HG03139 (cell line): ENCODE measurements at regions not wholly inside any gene's neighbourhood (a gene's known extent, or its start where the extent isn't known, plus 50 kb on each side); places are given as distances from the start of the nearest gene placed in this dataset.

ENCODE experiments used
- ATAC-seq: cut with Tn5 transposase; IDR thresholded peaks from one replicate; pipeline ENCODE4 v1.9.1; 2021; ENCODE audit not compliant: unreplicated experiment

GRCh38 chr9:90037146-90037797 is 432.5 kb downstream of the GADD45G start:
- no peak for ATAC-seq

GRCh38 chr9:90038763-90039162 is 434.0 kb downstream of the GADD45G start:
- no peak for ATAC-seq

- ATAC-seq = no peak
Observed at GRCh38 chr9:90044263-90044662, 439.5 kb downstream of the GADD45G start.

GRCh38 chr9:90044710-90045151 is 439.9 kb downstream of the GADD45G start:
- no peak for ATAC-seq

GRCh38 chr9:90046317-90046861 is 441.6 kb downstream of the GADD45G start:
- no peak for ATAC-seq

GRCh38 chr9:90047828-90048227 is 443.0 kb downstream of the GADD45G start:
- no peak for ATAC-seq

GRCh38 chr9:90052366-90052765 is 447.6 kb downstream of the GADD45G start:
- ATAC-seq = no peak

GRCh38 chr9:90053027-90053426 is 448.2 kb downstream of the GADD45G start:
- no peak for ATAC-seq

GRCh38 chr9:90054810-90055209 is 450.0 kb downstream of the GADD45G start:
- no peak for ATAC-seq

- no peak for ATAC-seq
Observed at GRCh38 chr9:90055226-90055625, 450.4 kb downstream of the GADD45G start.

GRCh38 chr9:90057361-90057760 is 452.5 kb downstream of the GADD45G start:
- ATAC-seq = no peak

GRCh38 chr9:90058182-90058763 is 453.5 kb downstream of the GADD45G start:
- ATAC-seq = no peak

GRCh38 chr9:90059436-90059835 is 454.6 kb downstream of the GADD45G start:
- ATAC-seq = no peak

GRCh38 chr9:90060256-90060655 is 455.4 kb downstream of the GADD45G start:
- ATAC-seq = no peak

GRCh38 chr9:90061187-90061586 is 456.4 kb downstream of the GADD45G start:
- no peak for ATAC-seq

GRCh38 chr9:90062982-90063381 is 458.2 kb downstream of the GADD45G start:
- no peak for ATAC-seq

GRCh38 chr9:90064248-90064647 is 459.4 kb downstream of the GADD45G start:
- no peak for ATAC-seq

- ATAC-seq = no peak
Observed at GRCh38 chr9:90064971-90065370, 460.2 kb downstream of the GADD45G start.

GRCh38 chr9:90065851-90066250 is 461.0 kb downstream of the GADD45G start:
- no peak for ATAC-seq

- no peak for ATAC-seq
Observed at GRCh38 chr9:90069085-90069484, 464.3 kb downstream of the GADD45G start.

- no peak for ATAC-seq
Observed at GRCh38 chr9:90070056-90070455, 465.2 kb downstream of the GADD45G start.

GRCh38 chr9:90070469-90070868 is 465.7 kb downstream of the GADD45G start:
- ATAC-seq = no peak
